HG03175 (cell line): ENCODE measurements at regions not wholly inside any gene's neighbourhood (a gene's known extent, or its start where the extent isn't known, plus 50 kb on each side); places are given as distances from the start of the nearest gene placed in this dataset.

Experiments
- ATAC-seq: cut with Tn5 transposase; IDR thresholded peaks from one replicate; pipeline ENCODE4 v1.9.1; 2021; ENCODE audit warnings: mild to moderate bottlenecking, moderate library complexity; ENCODE audit not compliant: unreplicated experiment

GRCh38 chr3:150040097-150040496 is 69.4 kb upstream of the PFN2 start:
- no peak for ATAC-seq

- ATAC-seq, result no peak
These were observed 68.1 kb upstream of the PFN2 start for GRCh38 chr3:150038830-150039229.

GRCh38 chr3:150036780-150037179 is 66.1 kb upstream of the PFN2 start:
- ATAC-seq, result no peak

GRCh38 chr3:150035910-150036612 is 65.4 kb upstream of the PFN2 start:
- no peak for ATAC-seq

- no peak for ATAC-seq
These were observed 64.6 kb upstream of the PFN2 start for GRCh38 chr3:150035301-150035779.

GRCh38 chr3:150033721-150034120 is 63.0 kb upstream of the PFN2 start:
- ATAC-seq, result no peak

GRCh38 chr3:150030841-150031240 is 60.1 kb upstream of the PFN2 start:
- ATAC-seq, result no peak

- no peak for ATAC-seq
These were observed 52.5 kb upstream of the PFN2 start for GRCh38 chr3:150023239-150023636.

GRCh38 chr3:150022381-150023238 is 51.9 kb upstream of the PFN2 start:
- ATAC-seq, result peak; percentile 88

- no peak for ATAC-seq
These were observed 49.8 kb upstream of the PFN2 start for GRCh38 chr3:150020527-150020926.
